Activated CD8-positive, alpha-beta T cell treated with anti-CD3 and anti-CD28 coated beads for 36 hours (primary cell): ENCODE measurements at regions not wholly inside any gene's neighbourhood (a gene's known extent, or its start where the extent isn't known, plus 50 kb on each side); places are given as distances from the start of the nearest gene placed in this dataset.

Experiments
- ATAC-seq: fragments of 200-7000 bp; cut with Tn5 transposase; one replicate; pipeline ENCODE4 v1.10.0; 2021; ENCODE audit warnings: mild to moderate bottlenecking, moderate library complexity
- CTCF ChIA-PET: fragments of 350-600 bp; sonication (Branson Sonifier 250); formaldehyde crosslinking; loops from one replicate; lab custom pipeline; 2021; ENCODE audit warnings: antibody characterized with exemption; lab: Charles Lee
- POLR2A ChIA-PET: fragments of 350-600 bp; sonication (Branson Sonifier 250); formaldehyde crosslinking; loops from one replicate; lab custom pipeline; 2021; ENCODE audit warnings: antibody characterized with exemption; lab: Charles Lee
- DNase-seq: peaks from one replicate; pipeline ENCODE4 v3.0.0-alpha.2; 2020
- H3K27ac Mint-ChIP-seq: one replicate; pipeline ENCODE4 v1.8.0; 2021; ENCODE audit warnings: mild to moderate bottlenecking, mixed read lengths
- H3K27me3 Mint-ChIP-seq: one replicate; pipeline ENCODE4 v1.8.0; 2021; ENCODE audit warnings: mixed read lengths
- H3K36me3 Mint-ChIP-seq: one replicate; pipeline ENCODE4 v1.8.0; 2021; ENCODE audit warnings: low read depth, mixed read lengths
- H3K4me1 Mint-ChIP-seq: one replicate; pipeline ENCODE4 v1.8.0; 2021; ENCODE audit warnings: low read depth, mixed read lengths
- H3K4me3 Mint-ChIP-seq: one replicate; pipeline ENCODE4 v1.8.0; 2021; ENCODE audit warnings: mild to moderate bottlenecking, moderate library complexity, mixed read lengths
- H3K9me3 Mint-ChIP-seq: one replicate; pipeline ENCODE4 v1.8.0; 2021; ENCODE audit warnings: mixed read lengths
- intact Hi-C: fragments of 100-400 bp; cut with micrococcal nuclease; formaldehyde crosslinking; loops from one replicate; pipeline ENCODE4 v1.10.0; 2022
- TF ChIP-seq, protein P1 (sequence below): fragments of 200-600 bp; IDR thresholded peaks from one replicate; pipeline ENCODE4 v1.8.0; 2022; ENCODE audit warnings: antibody characterized with exemption, mild to moderate bottlenecking

- no peaks in the 10 kb centered on the region for H3K27me3 Mint-ChIP-seq
- ATAC-seq (no peak), DNase-seq (no peak)
- H3K27ac Mint-ChIP-seq: no peak overlapping the region
- TF ChIP-seq, protein P1, sequence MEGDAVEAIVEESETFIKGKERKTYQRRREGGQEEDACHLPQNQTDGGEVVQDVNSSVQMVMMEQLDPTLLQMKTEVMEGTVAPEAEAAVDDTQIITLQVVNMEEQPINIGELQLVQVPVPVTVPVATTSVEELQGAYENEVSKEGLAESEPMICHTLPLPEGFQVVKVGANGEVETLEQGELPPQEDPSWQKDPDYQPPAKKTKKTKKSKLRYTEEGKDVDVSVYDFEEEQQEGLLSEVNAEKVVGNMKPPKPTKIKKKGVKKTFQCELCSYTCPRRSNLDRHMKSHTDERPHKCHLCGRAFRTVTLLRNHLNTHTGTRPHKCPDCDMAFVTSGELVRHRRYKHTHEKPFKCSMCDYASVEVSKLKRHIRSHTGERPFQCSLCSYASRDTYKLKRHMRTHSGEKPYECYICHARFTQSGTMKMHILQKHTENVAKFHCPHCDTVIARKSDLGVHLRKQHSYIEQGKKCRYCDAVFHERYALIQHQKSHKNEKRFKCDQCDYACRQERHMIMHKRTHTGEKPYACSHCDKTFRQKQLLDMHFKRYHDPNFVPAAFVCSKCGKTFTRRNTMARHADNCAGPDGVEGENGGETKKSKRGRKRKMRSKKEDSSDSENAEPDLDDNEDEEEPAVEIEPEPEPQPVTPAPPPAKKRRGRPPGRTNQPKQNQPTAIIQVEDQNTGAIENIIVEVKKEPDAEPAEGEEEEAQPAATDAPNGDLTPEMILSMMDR: no peak
- CTCF ChIA-PET: no interaction called here
- no peaks in the 10 kb centered on the region for H3K36me3 Mint-ChIP-seq
- POLR2A ChIA-PET: no interaction called here
- no peaks in the 10 kb centered on the region for H3K4me1 Mint-ChIP-seq
- H3K4me3 Mint-ChIP-seq: no peak overlapping the region
- intact Hi-C loops: no loop called here
- no peaks in the 10 kb centered on the region for H3K9me3 Mint-ChIP-seq
Measured at GRCh38 chr13:107906131-107906530, 309.2 kb downstream of the LIG4 start.

- Mint-ChIP-seq H3K4me1 (no peaks in the 10 kb centered on the region), H3K27ac (no peak overlapping the region), H3K4me3 (no peak overlapping the region), H3K36me3 (no peaks in the 10 kb centered on the region), H3K9me3 (no peaks in the 10 kb centered on the region), H3K27me3 (no peaks in the 10 kb centered on the region)
- intact Hi-C loops: no loop called here
- ChIA-PET CTCF (no interaction called here), POLR2A (no interaction called here)
- no peak for DNase-seq
- TF ChIP-seq, protein P1: no peak
- no peak for ATAC-seq
Measured at GRCh38 chr13:107901996-107902562, 313.3 kb downstream of the LIG4 start.

DNA sequence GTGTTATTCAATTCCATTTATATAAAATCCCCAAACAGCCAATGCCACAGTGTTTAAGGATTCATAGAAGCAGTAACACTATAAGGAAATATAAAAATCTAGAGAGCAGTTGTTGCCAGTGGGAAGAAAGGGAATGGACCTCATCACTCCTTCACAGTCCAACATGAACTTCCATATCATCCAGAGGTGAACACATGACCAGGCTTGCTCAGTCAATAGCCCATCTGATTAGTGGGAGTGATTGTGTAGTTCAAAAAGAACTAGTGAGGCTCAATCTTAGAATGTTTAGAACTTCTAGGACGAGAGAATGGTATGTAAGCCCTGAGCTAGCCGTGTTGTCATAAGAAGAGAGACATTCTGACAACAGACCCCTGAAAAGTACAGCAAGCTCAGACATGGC, 314.1 kb downstream of the LIG4 start:
- H3K27ac Mint-ChIP-seq: no peak overlapping the region
- CTCF ChIA-PET: no interaction called here

DNA sequence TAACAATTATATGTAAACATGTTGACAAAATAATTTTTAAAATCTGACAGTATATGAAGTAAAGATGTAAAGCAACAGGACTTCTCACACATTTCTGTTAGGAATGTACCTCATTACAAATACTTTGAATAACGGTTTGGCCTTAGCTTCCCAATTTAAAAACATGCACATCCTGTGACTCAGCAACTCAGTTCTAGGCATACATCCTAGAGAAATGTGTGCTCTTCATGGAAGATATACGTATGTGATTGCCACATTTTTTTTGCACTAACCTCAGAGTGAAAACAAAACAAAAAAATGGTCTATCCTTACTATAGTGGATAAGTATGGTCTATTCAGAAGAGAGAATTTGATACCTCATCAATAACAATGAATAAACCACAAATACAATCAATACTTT, 314.6 kb downstream of the LIG4 start:
- TF ChIP-seq, protein P1: no peak
- intact Hi-C loops: no loop called here
- no peaks in the 10 kb centered on the region for H3K27me3 Mint-ChIP-seq
- no peak overlapping the region for H3K4me3 Mint-ChIP-seq
- ChIA-PET CTCF (no interaction called here), POLR2A (no interaction called here)
- H3K27ac Mint-ChIP-seq: no peak overlapping the region
- no peak for DNase-seq
- no peak for ATAC-seq
- no peaks in the 10 kb centered on the region for H3K4me1 Mint-ChIP-seq
- H3K36me3 Mint-ChIP-seq: no peaks in the 10 kb centered on the region
- H3K9me3 Mint-ChIP-seq: peaks cover 1% of the 10 kb centered on the region

More for the DNA sequence above, 314.1 kb downstream of the LIG4 start:
- no peaks in the 10 kb centered on the region for H3K36me3 Mint-ChIP-seq
- no peak overlapping the region for H3K4me3 Mint-ChIP-seq
- peaks cover under 1% of the 10 kb centered on the region for H3K9me3 Mint-ChIP-seq
- no peak for DNase-seq
- no peaks in the 10 kb centered on the region for H3K4me1 Mint-ChIP-seq
- intact Hi-C loops: no loop called here
- no peak for ATAC-seq
- POLR2A ChIA-PET: no interaction called here
- TF ChIP-seq, protein P1: no peak
- H3K27me3 Mint-ChIP-seq: no peaks in the 10 kb centered on the region

GRCh38 chr13:107886118-107886517, 329.2 kb downstream of the LIG4 start:
- TF ChIP-seq, protein P1: no peak
- POLR2A ChIA-PET: no interaction called here
- intact Hi-C loops: no loop called here
- Mint-ChIP-seq H3K9me3 (peaks cover 12% of the 10 kb centered on the region), H3K36me3 (no peaks in the 10 kb centered on the region), H3K27ac (no peak overlapping the region), H3K4me3 (no peak overlapping the region), H3K4me1 (no peaks in the 10 kb centered on the region), H3K27me3 (no peaks in the 10 kb centered on the region)
- DNase-seq: no peak
- CTCF ChIA-PET: no interaction called here
- no peak for ATAC-seq
